Muscle of leg (tissue), 3 donors: ENCODE measurements at regions not wholly inside any gene's neighbourhood (a gene's known extent, or its start where the extent isn't known, plus 50 kb on each side); places are given as distances from the start of the nearest gene placed in this dataset.
"Not testable (repeated sequence)": the region's sequence is repeated elsewhere in the genome, so short reads cannot be mapped to it uniquely, and the experiment has no call there.

Experiments
- DNase-seq: peaks from one replicate; pipeline ENCODE4 v3.0.0; 2013
- H3K27ac ChIP-seq: one replicate; pipeline ENCODE4 v1.5.1; 2013; ENCODE audit warnings: mild to moderate bottlenecking, low read length, control low read depth
- H3K27me3 ChIP-seq: one replicate; pipeline ENCODE4 v1.6.1; 2013; ENCODE audit warnings: low read length; ENCODE audit not compliant: control insufficient read depth, insufficient read depth
- H3K36me3 ChIP-seq: one replicate; pipeline ENCODE4 v1.6.1; 2013; ENCODE audit warnings: low read length; ENCODE audit not compliant: control insufficient read depth, insufficient read depth
- H3K4me1 ChIP-seq: one replicate; pipeline ENCODE4 v1.6.1; 2013; ENCODE audit warnings: low read length; ENCODE audit not compliant: control insufficient read depth, insufficient read depth
- H3K4me3 ChIP-seq: one replicate; pipeline ENCODE4 v1.5.1; 2013; ENCODE audit warnings: low read length, control low read depth
- H3K9me3 ChIP-seq: replicated peaks from 2 replicates; pipeline ENCODE4 v1.6.1; 2013; ENCODE audit warnings: low read depth, low read length; ENCODE audit not compliant: control insufficient read depth
- WGBS: methylation state at CpG from one replicate; pipeline ENCODE4 v1.1.5; 2013; ENCODE audit warnings: missing lambda C conversion rate; ENCODE audit not compliant: insufficient coverage; 5-methylcytosine and 5-hydroxymethylcytosine counted together

GRCh38 chr5:20340126-20340525 is 352.1 kb upstream of the CDH18 start:
- Histone ChIP-seq H3K36me3 (no peaks in the 10 kb centered on the region), H3K27me3 (no peaks in the 10 kb centered on the region), H3K4me1 (no peaks in the 10 kb centered on the region), H3K4me3 (no peak overlapping the region), H3K9me3 (peaks cover 9% of the 10 kb centered on the region), H3K27ac (no peak overlapping the region)
- WGBS, result no CpG with 5 or more reads among the region's 3 CpGs
- DNase-seq, result no peak

- Histone ChIP-seq H3K4me3 (no peak overlapping the region), H3K4me1 (no peaks in the 10 kb centered on the region), H3K27me3 (no peaks in the 10 kb centered on the region), H3K36me3 (no peaks in the 10 kb centered on the region), H3K9me3 (peaks cover 9% of the 10 kb centered on the region), H3K27ac (no peak overlapping the region)
- no peak for DNase-seq
- WGBS, result no CpG with 5 or more reads among the region's 2 CpGs
Observed at GRCh38 chr5:20335978-20336377, 348.0 kb upstream of the CDH18 start.

- Histone ChIP-seq H3K27me3 (no peaks in the 10 kb centered on the region), H3K4me1 (no peaks in the 10 kb centered on the region), H3K9me3 (peaks cover 4% of the 10 kb centered on the region), H3K4me3 (no peak overlapping the region), H3K27ac (no peak overlapping the region), H3K36me3 (no peaks in the 10 kb centered on the region)
- no CpG with 5 or more reads among the region's 1 CpG for WGBS
- DNase-seq, result no peak
Observed at GRCh38 chr5:20331826-20332225, 343.8 kb upstream of the CDH18 start.

- no peaks in the 10 kb centered on the region for H3K4me1 ChIP-seq
- H3K4me3 ChIP-seq, result no peak overlapping the region
- no peaks in the 10 kb centered on the region for H3K36me3 ChIP-seq
- H3K9me3 ChIP-seq, result no peaks in the 10 kb centered on the region
- DNase-seq, result no peak
- no peaks in the 10 kb centered on the region for H3K27me3 ChIP-seq
- H3K27ac ChIP-seq, result no peak overlapping the region
Observed at GRCh38 chr5:20323323-20323722, 335.3 kb upstream of the CDH18 start.

GRCh38 chr5:20307391-20307790 is 319.4 kb upstream of the CDH18 start:
- Histone ChIP-seq H3K27me3 (no peaks in the 10 kb centered on the region), H3K4me3 (no peak overlapping the region), H3K36me3 (no peaks in the 10 kb centered on the region), H3K4me1 (no peaks in the 10 kb centered on the region), H3K9me3 (no peaks in the 10 kb centered on the region), H3K27ac (no peak overlapping the region)
- no peak for DNase-seq

GRCh38 chr5:20305463-20305862 is 317.5 kb upstream of the CDH18 start:
- no peaks in the 10 kb centered on the region for H3K4me1 ChIP-seq
- H3K4me3 ChIP-seq, result no peak overlapping the region
- no peaks in the 10 kb centered on the region for H3K27me3 ChIP-seq
- DNase-seq, result no peak
- no peaks in the 10 kb centered on the region for H3K36me3 ChIP-seq
- no peak overlapping the region for H3K27ac ChIP-seq
- no peaks in the 10 kb centered on the region for H3K9me3 ChIP-seq
- WGBS, result 78% methylated on average over 33 of the region's 44 CpGs

- not testable (repeated sequence) for H3K27me3 ChIP-seq, DNase-seq, H3K9me3 ChIP-seq, H3K4me3 ChIP-seq, H3K4me1 ChIP-seq, H3K36me3 ChIP-seq, H3K27ac ChIP-seq
- 94% methylated on average over 3 of the region's 11 CpGs for WGBS
Observed at GRCh38 chr5:20304570-20304969, 316.6 kb upstream of the CDH18 start.

- Histone ChIP-seq H3K36me3 (no peaks in the 10 kb centered on the region), H3K27me3 (no peaks in the 10 kb centered on the region), H3K4me3 (no peak overlapping the region), H3K9me3 (no peaks in the 10 kb centered on the region), H3K4me1 (no peaks in the 10 kb centered on the region), H3K27ac (no peak overlapping the region)
- no CpG with 5 or more reads among the region's 4 CpGs for WGBS
- DNase-seq, result peak; percentile 30
Observed at GRCh38 chr5:20300110-20300509, 312.1 kb upstream of the CDH18 start.

- DNase-seq, result no peak
- no peaks in the 10 kb centered on the region for H3K36me3 ChIP-seq
- H3K27ac ChIP-seq, result no peak overlapping the region
Observed at GRCh38 chr5:20294696-20295095, 306.7 kb upstream of the CDH18 start.

GRCh38 chr5:20291766-20292165 is 303.8 kb upstream of the CDH18 start:
- no peak for DNase-seq
- Histone ChIP-seq H3K4me3 (no peak overlapping the region), H3K4me1 (no peaks in the 10 kb centered on the region), H3K27me3 (no peaks in the 10 kb centered on the region), H3K36me3 (no peaks in the 10 kb centered on the region), H3K27ac (no peak overlapping the region), H3K9me3 (no peaks in the 10 kb centered on the region)
- WGBS, result 87% methylated on average over 2 of the region's 3 CpGs

More at GRCh38 chr5:20294696-20295095, 306.7 kb upstream of the CDH18 start:
- Histone ChIP-seq H3K9me3 (no peaks in the 10 kb centered on the region), H3K4me3 (no peak overlapping the region), H3K27me3 (no peaks in the 10 kb centered on the region), H3K4me1 (no peaks in the 10 kb centered on the region)

GRCh38 chr5:20287640-20288039 is 299.6 kb upstream of the CDH18 start:
- WGBS, result no CpG with 5 or more reads among the region's 4 CpGs
- no peak for DNase-seq

More at GRCh38 chr5:20287640-20288039, 299.6 kb upstream of the CDH18 start:
- Histone ChIP-seq H3K4me1 (no peaks in the 10 kb centered on the region), H3K27me3 (no peaks in the 10 kb centered on the region), H3K9me3 (no peaks in the 10 kb centered on the region), H3K4me3 (no peak overlapping the region), H3K27ac (no peak overlapping the region), H3K36me3 (no peaks in the 10 kb centered on the region)
